GM19023 (cell line): ENCODE measurements at regions not wholly inside any gene's neighbourhood (a gene's known extent, or its start where the extent isn't known, plus 50 kb on each side); places are given as distances from the start of the nearest gene placed in this dataset.
"Not testable (repeated sequence)": the region's sequence is repeated elsewhere in the genome, so short reads cannot be mapped to it uniquely, and the experiment has no call there.

Experiments used
- ATAC-seq: cut with Tn5 transposase; IDR thresholded peaks from one replicate; pipeline ENCODE4 v1.9.1; 2021; ENCODE audit warnings: mild to moderate bottlenecking, moderate library complexity; ENCODE audit not compliant: unreplicated experiment

GRCh38 chr14:106061877-106062500 is 535.6 kb downstream of the TMEM121 start:
- ATAC-seq = not testable (repeated sequence)

DNA sequence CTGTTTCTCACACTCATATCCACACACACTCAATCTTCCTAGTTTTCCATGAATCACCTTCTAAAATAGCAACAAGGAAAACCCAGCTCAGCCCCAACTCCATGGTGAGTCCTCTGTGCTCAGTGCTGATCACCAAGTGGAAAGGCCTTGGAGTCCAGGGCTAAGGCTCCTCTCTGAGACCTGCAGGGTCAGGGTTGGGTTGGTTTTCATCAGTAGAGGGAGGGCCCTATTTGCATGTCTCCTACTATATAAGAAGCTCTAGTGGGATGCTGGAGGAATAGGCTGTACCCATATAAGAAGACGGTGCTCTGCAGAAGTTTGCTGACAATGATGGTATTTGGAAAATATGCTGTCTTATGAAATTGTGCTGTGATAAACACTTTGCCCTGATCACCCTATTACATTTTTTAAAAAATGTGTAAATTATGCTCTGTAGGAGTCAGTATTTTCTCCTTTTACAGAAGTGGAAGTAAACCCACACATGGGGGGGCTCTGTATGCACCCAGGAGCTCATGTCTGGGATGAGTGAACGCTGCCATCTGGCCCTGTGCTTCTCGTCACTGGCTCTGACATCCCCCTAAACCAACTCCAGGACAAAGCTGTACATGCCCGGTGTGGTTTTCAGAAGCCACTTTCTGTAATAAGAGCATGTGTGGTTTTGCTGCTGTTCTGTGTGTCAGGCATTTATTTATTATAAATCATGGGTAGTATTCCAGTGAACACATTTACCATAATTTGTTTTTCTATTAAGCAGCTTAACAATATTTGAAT is 536.3 kb downstream of the TMEM121 start:
- ATAC-seq = no peak

DNA sequence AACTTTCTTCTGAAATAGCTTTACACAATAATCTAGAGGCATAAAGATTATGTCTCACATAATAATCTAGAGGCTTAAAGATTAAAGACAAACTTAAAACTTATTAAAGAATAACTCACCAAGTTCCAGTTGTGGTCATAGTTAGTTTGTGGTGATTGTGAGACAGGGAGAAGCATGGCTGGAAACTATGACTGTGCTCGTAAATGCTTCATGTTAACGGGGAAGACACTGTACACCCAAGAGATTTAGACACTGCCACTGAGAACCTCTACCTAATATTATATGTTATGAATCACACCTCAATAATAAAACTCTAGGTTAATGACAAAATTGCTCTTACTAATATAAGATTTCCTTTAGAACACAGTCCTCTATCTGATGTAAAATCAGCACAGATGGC is 541.6 kb downstream of the TMEM121 start:
- no peak for ATAC-seq

- no peak for ATAC-seq
Measured at GRCh38 chr14:106069804-106070625, 543.6 kb downstream of the TMEM121 start.

GRCh38 chr14:106080922-106081321 is 554.5 kb downstream of the TMEM121 start:
- no peak for ATAC-seq

GRCh38 chr14:106081721-106082120 is 555.3 kb downstream of the TMEM121 start:
- not testable (repeated sequence) for ATAC-seq

DNA sequence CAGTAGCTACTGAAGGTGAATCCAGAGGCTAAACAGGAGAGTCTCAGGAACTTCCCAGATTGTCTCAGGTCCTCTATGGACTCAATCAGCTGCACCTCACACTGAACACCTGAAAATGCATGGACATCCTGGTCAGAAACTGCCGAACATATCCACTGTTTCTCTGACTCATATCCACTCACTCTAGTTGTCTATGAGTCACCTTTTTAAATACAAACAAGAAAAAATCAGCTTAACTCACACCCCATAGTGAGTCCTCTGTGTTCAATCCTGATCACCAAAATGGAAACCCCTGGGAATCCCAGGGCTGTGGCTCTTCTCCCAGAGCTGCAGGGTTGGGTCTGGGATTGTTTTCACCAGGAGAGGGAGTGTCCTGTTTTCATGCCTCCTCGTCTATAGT is 556.7 kb downstream of the TMEM121 start:
- ATAC-seq = no peak

DNA sequence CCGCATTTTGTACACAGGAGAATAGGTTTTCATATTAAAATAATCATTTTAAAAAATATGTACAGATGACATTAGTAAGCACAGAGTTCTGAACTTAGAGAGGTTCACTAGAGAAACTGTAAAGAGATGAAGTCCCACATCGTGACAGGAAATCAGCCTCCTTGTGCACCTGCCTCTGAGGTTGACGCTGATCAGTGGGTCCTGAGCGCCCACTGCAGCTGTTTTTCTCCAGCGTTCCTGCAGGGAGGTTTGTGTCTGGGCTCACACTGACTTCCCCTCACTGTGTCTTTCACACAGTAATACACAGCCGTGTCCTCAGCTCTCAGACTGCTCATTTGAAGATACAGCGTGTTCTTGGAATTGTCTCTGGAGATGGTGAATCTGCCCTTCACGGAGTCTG is 561.5 kb downstream of the TMEM121 start:
- ATAC-seq = no peak

DNA sequence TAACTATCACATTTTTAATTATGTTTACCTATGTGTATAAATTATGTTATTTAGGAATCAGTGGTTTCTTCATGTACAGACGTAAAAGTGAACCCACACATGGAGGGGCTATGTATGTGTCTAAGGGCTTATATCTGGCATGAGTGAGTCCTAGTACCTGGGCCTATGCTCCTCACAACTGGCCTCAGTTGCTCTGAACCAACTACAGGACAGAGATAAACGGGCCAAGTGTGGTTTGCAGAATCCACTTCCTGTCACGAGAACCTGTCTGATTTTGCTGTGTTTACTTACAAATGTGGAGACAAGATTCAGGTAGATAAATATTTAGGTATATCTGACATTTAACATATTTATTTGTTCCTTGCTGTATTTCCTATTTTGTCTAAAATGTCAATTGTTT is 562.5 kb downstream of the TMEM121 start:
- not testable (repeated sequence) for ATAC-seq

- no peak for ATAC-seq
Measured at GRCh38 chr14:106094654-106095189, 568.3 kb downstream of the TMEM121 start.

- no peak for ATAC-seq
Measured at GRCh38 chr14:106107703-106108102, 581.3 kb downstream of the TMEM121 start.

DNA sequence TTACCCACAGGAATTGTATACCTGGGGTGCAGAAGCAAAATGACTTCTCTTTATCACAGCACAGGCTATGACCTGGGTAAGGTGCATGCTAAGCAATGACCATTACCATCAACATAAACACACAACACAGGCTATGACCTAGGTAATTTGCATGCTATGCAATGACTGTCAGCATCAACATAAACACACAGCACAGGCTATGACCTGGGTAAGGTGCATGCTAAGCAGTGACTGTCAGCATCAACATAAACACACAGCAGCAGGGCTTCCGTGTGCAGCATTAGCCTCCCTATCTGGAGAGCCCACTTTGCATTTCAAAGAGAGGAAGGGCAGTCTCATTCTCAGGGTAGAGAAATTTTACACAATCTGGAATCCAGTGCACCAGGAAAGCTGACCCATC is 583.0 kb downstream of the TMEM121 start:
- no peak for ATAC-seq

DNA sequence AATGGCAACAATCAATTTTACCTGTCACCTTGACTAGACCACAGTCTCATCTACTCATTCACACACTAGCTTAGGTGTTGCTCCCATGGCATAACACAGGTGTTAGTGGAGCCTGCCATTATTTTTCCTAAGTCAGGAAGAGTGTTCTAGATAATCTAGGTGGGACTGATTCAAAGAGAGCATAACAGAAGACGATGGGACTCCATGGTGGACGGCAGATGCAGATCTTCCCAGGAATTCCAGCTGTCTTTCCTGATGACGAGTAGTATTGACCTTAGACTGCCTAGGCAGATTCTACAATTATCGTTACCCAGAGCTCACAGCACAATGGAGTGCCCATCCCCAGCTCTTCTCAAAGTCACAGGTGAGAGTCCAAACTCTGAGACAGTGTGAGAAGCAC is 589.0 kb downstream of the TMEM121 start:
- ATAC-seq = no peak

DNA sequence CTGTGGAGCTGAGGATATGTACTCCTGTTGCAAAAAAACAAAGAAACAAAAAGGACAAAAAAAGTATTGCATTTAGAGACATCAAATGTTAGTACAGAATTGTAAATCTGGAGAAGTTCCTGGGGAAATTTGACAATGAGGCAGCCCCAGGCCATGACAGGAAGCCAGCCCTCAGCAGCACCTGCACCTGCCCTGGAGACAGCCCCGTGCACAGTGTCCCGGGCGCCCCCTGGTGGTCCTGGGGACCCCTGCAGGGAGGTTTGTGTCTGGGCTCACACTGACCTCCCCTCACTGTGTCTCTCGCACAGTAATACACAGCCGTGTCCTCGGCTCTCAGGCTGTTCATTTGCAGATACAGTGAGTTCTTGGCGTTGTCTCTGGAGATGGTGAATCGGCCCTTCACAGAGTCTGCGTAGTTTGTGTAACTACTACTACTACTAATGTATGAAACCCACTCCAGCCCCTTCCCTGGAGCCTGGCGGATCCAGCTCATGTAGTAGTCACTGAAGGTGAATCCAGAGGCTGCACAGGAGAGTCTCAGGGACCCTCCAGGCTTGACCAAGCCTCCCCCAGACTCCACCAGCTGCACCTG is 590.1 kb downstream of the TMEM121 start:
- ATAC-seq = not testable (repeated sequence)

DNA sequence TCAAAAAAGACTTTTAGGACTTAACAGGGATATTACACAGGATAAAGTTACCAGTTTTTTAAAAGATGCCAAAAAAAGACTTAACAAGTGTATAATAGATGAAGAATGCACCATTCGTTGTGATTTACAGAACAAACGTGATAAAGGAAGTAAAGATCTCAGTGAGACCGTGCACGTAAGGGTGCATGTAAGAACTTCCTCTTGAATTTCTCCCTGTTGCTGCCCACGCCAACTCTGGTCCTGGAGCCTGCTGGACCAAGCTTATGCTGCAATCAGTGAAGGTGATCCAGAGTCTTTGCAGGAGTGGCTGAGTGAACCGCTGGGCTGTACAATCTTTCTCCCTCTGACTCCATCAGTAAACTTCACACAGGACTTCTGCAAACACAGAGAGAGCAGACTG is 593.7 kb downstream of the TMEM121 start:
- ATAC-seq = no peak

GRCh38 chr14:106129274-106129673 is 602.9 kb downstream of the TMEM121 start:
- ATAC-seq = no peak

DNA sequence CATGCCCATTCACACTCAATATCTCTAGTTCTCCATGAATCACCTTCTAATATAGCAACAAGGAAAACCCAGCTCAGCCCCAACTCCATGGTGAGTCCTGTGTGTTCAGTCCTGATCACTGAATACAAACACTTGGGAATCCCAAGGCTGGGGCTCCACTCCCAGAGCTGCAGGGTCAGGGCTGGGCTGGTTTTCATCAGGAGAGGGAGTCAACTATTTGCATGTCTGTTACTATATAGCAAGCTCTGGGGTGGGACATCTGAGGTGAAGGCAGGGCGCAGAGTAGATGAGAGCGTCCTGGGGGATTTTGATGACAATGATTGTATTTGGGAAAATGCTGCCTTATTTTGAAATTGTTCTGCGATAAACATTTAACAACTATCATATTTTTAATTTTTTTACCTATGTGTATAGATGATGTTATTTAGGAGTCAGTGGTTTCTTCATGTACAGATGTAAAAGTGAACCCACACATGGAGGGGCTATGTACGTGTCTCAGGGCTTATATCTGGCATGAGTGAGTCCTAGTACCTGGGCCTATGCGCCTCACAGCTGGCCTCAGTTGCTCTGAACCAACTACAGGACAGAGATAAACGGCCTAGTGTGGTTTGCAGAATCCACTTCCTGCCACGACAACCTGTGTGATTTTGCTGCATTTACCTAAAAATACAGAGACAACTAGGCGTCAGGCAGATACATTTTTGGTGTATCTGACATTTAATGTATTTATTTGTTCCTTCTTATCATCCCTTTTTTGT is 603.7 kb downstream of the TMEM121 start:
- not testable (repeated sequence) for ATAC-seq

- ATAC-seq = not testable (repeated sequence)
Measured at GRCh38 chr14:106133126-106133525, 606.7 kb downstream of the TMEM121 start.

DNA sequence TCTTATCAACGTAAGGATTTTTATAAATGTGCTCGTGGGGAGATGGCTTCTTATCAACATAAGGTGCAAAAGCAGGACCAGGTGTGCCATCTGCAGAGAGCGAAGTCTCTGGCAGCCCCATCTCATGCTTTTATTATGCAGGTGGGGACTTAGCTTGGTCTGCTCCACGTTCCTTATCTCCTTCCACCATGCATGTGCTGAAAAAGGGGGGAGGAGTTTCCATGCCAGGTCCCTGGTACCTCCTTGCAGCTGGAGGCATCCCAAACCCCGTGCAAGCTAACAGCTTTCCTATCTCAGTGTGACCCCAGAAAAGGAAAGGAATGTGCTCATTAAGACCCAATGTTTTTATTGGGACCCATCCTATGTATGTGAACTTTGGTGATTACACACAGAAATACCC is 608.5 kb downstream of the TMEM121 start:
- ATAC-seq = no peak
